HG03196 (cell line): ENCODE measurements at regions not wholly inside any gene's neighbourhood (a gene's known extent, or its start where the extent isn't known, plus 50 kb on each side); places are given as distances from the start of the nearest gene placed in this dataset.

ENCODE experiments used
- ATAC-seq: cut with Tn5 transposase; IDR thresholded peaks from one replicate; pipeline ENCODE4 v1.9.1; 2021; ENCODE audit not compliant: unreplicated experiment

DNA sequence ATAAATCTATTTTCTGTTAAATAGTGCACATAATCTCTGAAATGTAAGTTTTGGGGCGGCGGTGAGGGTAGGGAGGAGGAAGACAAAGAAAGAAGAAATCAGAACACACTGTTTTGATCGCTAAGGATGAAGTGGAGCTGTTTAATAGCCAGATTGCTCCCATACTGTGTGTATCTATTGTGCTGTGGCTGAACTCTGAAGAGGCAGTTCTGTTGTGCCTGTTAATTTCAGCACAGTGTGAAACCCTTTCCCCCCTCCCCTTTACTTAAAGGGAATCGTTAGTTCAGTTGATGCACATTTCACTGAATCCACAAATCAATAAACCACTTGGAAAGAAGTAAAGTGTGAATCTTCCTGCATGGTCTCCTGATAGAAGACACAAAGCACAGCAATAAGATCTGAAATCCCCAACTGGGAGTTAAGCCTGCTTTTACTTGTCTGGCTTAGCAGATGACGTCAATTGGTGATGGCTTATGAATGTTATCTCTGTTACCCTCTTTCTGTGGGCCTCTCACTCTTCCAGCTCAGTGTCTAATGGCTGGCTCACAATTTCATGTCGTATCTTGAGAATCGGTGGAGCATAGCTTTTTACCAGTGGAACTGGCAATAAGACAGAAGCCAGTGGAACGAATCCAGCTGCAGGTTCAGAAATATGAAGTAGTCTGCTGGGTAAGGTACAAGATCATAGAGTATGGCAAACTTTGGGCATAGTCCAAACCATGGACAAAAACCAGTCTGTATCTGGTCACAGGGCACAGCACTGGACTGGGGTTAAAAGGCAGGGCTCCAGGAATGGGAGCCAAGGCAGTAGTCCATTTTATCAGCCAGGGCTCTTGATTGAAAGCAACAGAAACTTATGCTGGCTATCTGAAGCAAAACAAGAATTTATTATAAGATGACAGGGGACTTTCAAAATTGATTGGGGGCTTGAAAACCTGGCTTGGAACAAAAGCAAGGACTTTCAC is 413.5 kb upstream of the SEL1L start:
- ATAC-seq = no peak

DNA sequence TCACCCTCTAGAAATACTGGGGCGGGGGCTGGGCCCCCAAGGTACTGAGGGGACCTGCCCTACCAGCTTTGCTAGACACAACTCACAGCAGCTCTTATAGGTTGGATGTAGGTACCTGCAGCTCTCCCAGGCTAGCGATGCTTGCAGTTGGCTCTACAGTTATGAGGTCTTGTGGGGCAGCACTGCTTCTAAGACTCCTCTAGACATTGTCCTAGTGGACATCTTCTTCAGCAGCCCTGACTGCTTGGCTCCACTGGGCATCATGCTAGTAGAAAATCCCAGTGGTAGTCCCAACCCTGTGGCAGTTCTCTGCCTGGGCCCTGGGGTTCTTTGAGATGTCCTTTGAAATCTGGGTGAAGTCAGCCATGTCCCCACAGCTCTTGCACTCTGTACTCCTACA is 419.3 kb upstream of the SEL1L start:
- no peak for ATAC-seq

- no peak for ATAC-seq
These were observed 419.8 kb upstream of the SEL1L start for GRCh38 chr14:81953419-81953818.

GRCh38 chr14:81955123-81955522 is 421.5 kb upstream of the SEL1L start:
- no peak for ATAC-seq

DNA sequence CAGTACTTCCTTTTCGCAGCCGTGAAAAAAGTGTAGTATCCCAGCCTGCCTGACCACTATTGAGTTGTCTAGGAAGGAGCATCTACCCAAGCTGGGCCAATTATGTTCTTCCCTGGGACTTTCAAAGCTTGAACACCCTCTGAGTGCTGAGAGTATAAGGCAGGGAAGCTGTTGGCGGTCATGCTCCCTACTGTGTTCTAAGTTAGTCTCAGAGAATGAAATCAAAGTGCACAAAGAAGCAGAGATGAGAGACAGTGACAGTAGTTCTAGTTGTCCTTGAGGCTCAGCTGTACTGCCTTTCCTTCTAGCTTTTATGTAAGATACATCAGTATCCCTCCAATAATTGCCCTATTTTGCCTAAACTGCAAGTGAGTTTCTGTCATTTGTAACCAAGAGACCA is 427.1 kb upstream of the SEL1L start:
- no peak for ATAC-seq

GRCh38 chr14:81963846-81964245 is 430.2 kb upstream of the SEL1L start:
- no peak for ATAC-seq

GRCh38 chr14:81970307-81970706 is 436.7 kb upstream of the SEL1L start:
- ATAC-seq = no peak

DNA sequence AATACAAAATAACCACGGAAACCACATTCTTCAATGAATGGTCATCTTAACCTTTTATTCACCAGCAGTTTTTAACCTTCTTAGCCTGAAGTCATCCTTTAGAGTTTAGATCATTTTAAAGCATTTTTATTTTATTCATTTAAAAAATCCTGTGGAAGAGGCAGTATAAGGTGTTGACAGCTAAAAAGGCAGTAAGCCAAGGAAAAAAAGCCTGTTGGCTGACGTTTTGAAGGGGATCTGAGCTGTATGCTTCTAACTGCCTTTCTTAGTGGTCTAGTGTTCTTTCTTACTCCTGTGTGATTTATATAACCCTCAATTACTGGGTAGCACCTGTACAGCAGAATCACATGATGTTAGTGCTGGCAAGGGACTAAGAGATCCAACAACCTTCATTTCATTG is 438.3 kb upstream of the SEL1L start:
- no peak for ATAC-seq

DNA sequence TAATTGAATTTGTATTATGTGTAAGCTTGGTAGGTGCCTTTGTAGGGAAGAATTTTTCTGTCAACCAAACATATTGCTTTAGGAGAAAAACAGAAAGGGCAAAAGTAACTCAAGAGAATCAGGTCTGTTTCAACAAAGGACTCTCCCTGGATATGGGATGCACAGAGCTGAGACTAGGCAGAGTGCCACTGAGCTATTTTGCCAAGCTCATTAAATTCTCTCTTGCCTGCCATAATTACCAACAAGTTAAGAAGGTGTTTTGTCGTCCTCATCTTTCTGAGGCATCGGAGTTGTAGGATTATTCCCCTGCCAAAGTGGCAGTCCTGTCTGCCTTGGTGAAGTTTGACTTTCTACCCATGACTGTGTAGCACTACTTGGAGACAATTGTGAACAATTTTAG is 438.9 kb upstream of the SEL1L start:
- no peak for ATAC-seq

- no peak for ATAC-seq
These were observed 440.9 kb upstream of the SEL1L start for GRCh38 chr14:81974543-81974942.

- no peak for ATAC-seq
These were observed 447.1 kb upstream of the SEL1L start for GRCh38 chr14:81980601-81981306.

GRCh38 chr14:81981307-81981675 is 447.6 kb upstream of the SEL1L start:
- no peak for ATAC-seq

- ATAC-seq = no peak
These were observed 448.4 kb upstream of the SEL1L start for GRCh38 chr14:81982046-81982445.

DNA sequence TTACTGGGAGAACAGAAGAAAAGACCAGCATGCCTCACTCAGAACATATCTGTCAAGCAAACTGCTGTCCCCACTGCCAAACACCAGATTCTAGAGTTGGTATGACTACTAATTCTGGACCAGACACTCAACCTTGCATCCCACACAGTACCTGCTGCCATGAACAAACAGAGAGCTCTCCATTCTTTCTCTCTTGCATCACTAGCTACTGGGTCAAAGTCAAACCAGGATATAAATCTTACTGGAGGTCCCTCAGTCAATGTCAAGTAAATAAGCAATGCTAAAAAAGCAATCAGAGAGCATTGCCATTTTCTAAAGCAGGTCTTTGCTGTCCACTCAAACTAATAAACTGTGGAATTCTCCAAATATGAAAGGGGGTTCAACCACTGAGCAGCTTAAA is 452.4 kb upstream of the SEL1L start:
- no peak for ATAC-seq

DNA sequence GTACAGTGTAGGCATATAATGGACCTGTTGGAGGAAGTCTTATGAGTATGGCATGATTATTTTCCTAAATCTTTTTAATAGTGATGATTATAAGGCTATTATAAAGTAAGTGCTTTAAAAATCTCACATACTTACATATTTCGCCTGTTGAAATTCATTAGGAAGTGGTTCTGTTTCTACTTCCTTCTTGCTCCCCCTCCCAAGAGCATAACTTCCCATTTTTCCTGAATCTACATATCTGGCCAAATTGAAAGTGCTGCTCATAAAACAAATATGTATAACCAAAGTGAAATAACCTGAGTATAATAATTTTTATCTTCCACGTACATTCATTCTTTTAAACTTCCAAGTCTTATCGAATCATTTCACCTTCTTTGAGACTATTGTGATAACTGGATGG is 455.6 kb upstream of the SEL1L start:
- ATAC-seq = no peak

DNA sequence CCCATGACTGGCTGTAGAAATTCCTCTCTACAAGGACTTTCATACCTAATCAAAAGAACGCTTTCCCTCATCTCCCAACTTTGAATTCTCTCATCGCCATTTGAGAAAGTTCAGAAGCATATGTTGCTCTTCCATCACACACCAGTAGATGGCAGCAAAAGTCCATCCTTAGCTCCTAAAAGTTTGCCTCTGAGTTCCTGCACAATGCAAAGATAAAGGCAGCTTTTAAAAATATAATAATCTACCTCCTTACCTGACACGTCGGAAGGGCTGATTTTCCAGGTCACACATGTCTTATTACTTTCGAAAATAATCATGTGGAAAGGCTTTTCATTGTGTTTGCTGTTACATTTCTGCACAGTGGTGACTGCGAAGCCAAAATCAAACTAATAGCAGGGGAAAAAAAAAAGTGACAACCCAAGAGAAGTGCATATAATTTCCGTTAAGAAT is 456.7 kb upstream of the SEL1L start:
- no peak for ATAC-seq

DNA sequence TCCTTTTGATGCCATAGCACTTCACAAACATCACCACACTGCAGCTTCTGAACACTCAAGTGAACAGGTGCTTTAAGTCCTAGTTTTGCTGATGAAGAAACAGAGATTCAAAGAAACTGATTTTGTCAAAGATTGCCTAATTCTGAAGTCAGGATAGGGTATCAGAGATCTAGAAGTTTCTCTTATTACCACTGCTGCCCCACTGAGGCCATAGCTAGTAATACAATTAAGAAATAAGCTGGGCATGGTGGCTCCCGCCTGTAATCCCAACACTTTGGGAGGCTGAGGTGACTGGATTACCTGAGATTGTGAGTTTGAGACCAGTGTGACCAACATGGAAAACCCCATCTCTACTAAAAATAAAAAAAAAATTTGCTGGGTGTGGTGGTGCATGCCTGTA is 458.3 kb upstream of the SEL1L start:
- no peak for ATAC-seq

- ATAC-seq = no peak
These were observed 459.8 kb upstream of the SEL1L start for GRCh38 chr14:81993432-81993831.

DNA sequence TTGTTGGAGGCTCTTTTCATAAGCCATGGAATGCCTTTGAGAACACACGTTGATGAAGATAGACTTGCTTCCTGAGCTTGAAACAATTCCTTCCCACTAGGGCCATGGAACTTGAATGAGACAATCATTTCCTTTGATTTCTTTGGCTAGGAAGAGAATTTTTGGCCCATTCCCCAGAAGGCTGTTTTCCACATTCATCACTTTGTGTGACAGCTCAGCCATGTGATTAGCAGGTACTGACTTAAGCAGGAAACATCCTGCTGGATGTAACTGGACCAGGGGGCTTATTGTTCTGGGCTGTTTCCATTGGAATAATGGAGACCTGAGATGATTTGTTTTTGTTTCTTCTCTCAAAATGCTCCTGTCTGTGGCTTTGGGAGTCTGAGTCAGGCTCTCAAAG is 469.8 kb upstream of the SEL1L start:
- ATAC-seq = no peak

DNA sequence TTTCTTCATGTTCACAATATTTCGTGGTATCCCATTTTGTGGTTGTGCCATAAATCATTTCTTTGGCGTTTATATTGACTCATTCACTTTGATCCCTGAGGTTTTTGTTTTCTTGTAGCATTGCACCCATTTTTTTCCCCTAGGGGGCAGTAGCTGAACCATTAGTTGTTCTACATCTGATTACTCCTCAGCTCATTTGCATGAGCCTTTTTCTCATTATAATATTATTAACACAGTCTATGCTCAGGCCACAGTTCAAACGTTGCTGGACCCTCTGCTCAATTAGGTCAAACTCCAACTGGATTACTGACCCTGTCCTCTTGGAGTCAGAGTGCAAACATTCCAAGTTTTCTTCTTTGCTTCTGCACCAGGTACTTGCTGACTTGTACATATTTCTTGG is 475.4 kb upstream of the SEL1L start:
- no peak for ATAC-seq

DNA sequence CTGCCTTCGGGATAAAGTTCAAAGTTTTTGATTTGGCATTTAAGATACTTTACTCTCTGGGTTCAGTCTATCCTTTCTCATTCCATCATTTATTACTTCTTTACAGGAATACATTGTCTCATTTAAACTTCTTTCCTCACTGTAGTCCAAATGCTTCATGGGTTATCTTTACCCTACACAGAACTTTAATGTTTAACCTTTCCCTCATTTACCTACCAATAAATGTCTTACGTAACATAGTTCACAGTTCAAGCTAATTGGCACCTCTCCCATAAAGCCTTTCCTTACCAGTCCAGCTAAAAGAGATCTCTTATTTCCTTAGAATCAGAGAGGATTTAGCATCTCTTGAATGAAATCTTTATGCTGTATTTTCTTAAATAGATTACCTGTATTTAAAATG is 476.3 kb upstream of the SEL1L start:
- ATAC-seq = no peak

DNA sequence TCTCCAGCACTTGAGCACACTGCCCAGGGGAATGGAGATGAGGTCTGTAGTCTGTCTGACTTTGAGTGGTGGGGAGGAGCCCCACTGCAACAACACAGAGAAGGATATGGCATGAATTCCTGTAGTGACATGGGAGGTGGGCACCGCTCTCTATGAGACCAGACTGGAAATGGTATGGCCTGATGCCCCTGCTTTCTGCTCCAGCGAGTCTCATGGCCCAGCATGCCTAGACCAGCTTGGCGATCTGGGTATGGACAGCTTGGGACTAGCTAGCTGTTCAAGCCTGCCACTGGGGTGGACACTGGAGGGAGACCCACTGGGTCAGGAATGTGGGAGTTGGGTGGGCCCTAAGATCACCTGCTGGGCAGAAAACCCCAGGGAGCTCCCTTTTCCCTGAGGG is 477.8 kb upstream of the SEL1L start:
- no peak for ATAC-seq
